Fibroblast of lung (primary cell): ENCODE measurements at regions not wholly inside any gene's neighbourhood (a gene's known extent, or its start where the extent isn't known, plus 50 kb on each side); places are given as distances from the start of the nearest gene placed in this dataset.

Experiments used
- DNase-seq, 2 donors: peaks; one replicate each; pipeline versions ENCODE4 v3.0.0 to v3.0.0-alpha.2; 2010; ENCODE audit warnings: low read depth in 2 of 2
- H2AFZ ChIP-seq: 2 replicates; pipeline ENCODE4 v1.5.1; 2012; ENCODE audit warnings: low read length, control low read depth, inconsistent platforms
- H3K27ac ChIP-seq: 2 replicates; pipeline ENCODE4 v1.5.1; 2011; ENCODE audit warnings: low read length, control low read depth; ENCODE audit not compliant: insufficient read depth
- H3K27me3 ChIP-seq: 2 replicates; pipeline ENCODE4 v1.5.1; 2011; ENCODE audit warnings: mild to moderate bottlenecking, low read length; ENCODE audit not compliant: control insufficient read depth, insufficient read depth
- H3K36me3 ChIP-seq: 2 replicates; pipeline ENCODE4 v1.5.1; 2011; ENCODE audit warnings: low read length; ENCODE audit not compliant: control insufficient read depth, insufficient read depth
- H3K4me1 ChIP-seq: 2 replicates; pipeline ENCODE4 v1.5.1; 2011; ENCODE audit warnings: low read length; ENCODE audit not compliant: control insufficient read depth, insufficient read depth; ENCODE audit errors: extremely low read depth
- H3K4me2 ChIP-seq: 2 replicates; pipeline ENCODE4 v1.5.1; 2011; ENCODE audit warnings: low read length, control low read depth; ENCODE audit not compliant: insufficient read depth; ENCODE audit errors: extremely low read depth
- H3K4me3 ChIP-seq, 4 experiments: fragments of 200-600 bp in 1 of 4; sonication (generic) in 1 of 4; replicated peaks in 1 of 4; 2 replicates each; pipeline ENCODE4 v1.5.1; 2011 to 2016; ENCODE audit warnings: low read length in 4 of 4, low read depth in 3 of 4, mild to moderate bottlenecking in 3 of 4, control low read depth in 2 of 4, inconsistent platforms in 1 of 4, mixed read lengths in 1 of 4; ENCODE audit not compliant: insufficient read depth in 1 of 4; ENCODE audit errors: control extremely low read depth in 1 of 4
- H3K79me2 ChIP-seq: 2 replicates; pipeline ENCODE4 v1.5.1; 2012; ENCODE audit warnings: mild to moderate bottlenecking, low read length, inconsistent platforms; ENCODE audit not compliant: control insufficient read depth, insufficient read depth
- H3K9ac ChIP-seq: 2 replicates; pipeline ENCODE4 v1.5.1; 2011; ENCODE audit warnings: mild to moderate bottlenecking, low read length, control low read depth; ENCODE audit not compliant: insufficient read depth
- H3K9me3 ChIP-seq: 2 replicates; pipeline ENCODE4 v1.5.1; 2012; ENCODE audit warnings: low read depth, low read length; ENCODE audit not compliant: control insufficient read depth, insufficient read depth
- H4K20me1 ChIP-seq: 2 replicates; pipeline ENCODE4 v1.5.1; 2011; ENCODE audit warnings: low read length; ENCODE audit not compliant: control insufficient read depth, insufficient read depth; ENCODE audit errors: extremely low read depth
- CTCF ChIP-seq, 2 donors: IDR thresholded peaks in 1 of 2; conservative IDR thresholded peaks in 1 of 2; 1 replicate in 1 of 2; 2 replicates in 1 of 2; pipeline ENCODE4 v1.5.1; 2011 to 2012; ENCODE audit warnings: low read length in 2 of 2, control low read depth in 1 of 2, inconsistent platforms in 1 of 2, low read depth in 1 of 2, mild to moderate bottlenecking in 1 of 2
- EZH2 ChIP-seq: IDR thresholded peaks from 2 replicates; pipeline ENCODE4 v1.5.1; 2012; ENCODE audit warnings: low read length, control low read depth, mild to moderate bottlenecking; ENCODE audit errors: missing control alignments

GRCh38 chr1:82445132-82445531 lies 644.4 kb downstream of the ADGRL2 start:
- Histone ChIP-seq H3K9me3 (no peaks in the 10 kb centered on the region), H3K4me2 (no peak overlapping the region), H3K27ac (no peak overlapping the region), H3K36me3 (no peaks in the 10 kb centered on the region), H3K4me1 (no peaks in the 10 kb centered on the region), H3K9ac (no peak overlapping the region), H4K20me1 (no peaks in the 10 kb centered on the region), H3K79me2 (no peaks in the 10 kb centered on the region), H2AFZ (no peak overlapping the region), H3K27me3 (no peaks in the 10 kb centered on the region), H3K4me3 (no peak overlapping the region)
- no peak for DNase-seq
- TF ChIP-seq EZH2 = no peak
- TF ChIP-seq CTCF (conservative IDR thresholded peaks at IDR 0.05 in 1 of 2, IDR thresholded peaks at IDR 0.05 in 1 of 2; ENCODE audit: low read depth in 1 of 2, low read length in 2 of 2) = no peak

DNA sequence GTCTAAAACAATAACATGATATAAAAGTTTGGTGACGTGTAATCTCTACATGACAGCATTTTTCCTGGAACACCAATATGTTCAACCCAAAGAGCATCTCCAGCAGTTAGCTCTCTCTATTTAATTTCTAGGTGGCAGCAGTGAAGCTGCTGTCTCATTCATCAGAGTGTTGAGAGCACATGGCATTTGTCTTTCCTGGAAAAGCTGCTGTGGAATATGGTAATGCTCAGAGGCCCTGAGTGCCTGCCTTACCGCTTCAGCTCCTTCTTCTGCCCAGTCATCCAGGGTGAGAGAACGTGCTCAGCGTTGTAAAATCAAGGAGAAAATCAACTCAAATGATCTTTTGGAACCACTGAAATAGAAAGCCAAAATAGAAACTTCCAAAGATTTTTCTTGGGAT lies 640.7 kb downstream of the ADGRL2 start:
- TF ChIP-seq CTCF (conservative IDR thresholded peaks at IDR 0.05 in 1 of 2, IDR thresholded peaks at IDR 0.05 in 1 of 2; ENCODE audit: low read depth in 1 of 2, low read length in 2 of 2) = no peak
- TF ChIP-seq EZH2 = no peak
- no peaks in the 10 kb centered on the region for H3K36me3 ChIP-seq
- DNase-seq = no peak

GRCh38 chr1:82423174-82423815 lies 622.6 kb downstream of the ADGRL2 start:
- TF ChIP-seq CTCF (conservative IDR thresholded peaks at IDR 0.05 in 1 of 2, IDR thresholded peaks at IDR 0.05 in 1 of 2; ENCODE audit: low read depth in 1 of 2, low read length in 2 of 2) (no peak), EZH2 (no peak)
- H3K9me3 ChIP-seq = no peaks in the 10 kb centered on the region
- no peak overlapping the region for H3K27ac ChIP-seq
- H2AFZ ChIP-seq = no peak overlapping the region
- H3K4me2 ChIP-seq = no peak overlapping the region
- H3K9ac ChIP-seq = no peak overlapping the region
- DNase-seq = peak in 1 of 2 donors; percentile 55
- H3K4me1 ChIP-seq = no peaks in the 10 kb centered on the region
- no peaks in the 10 kb centered on the region for H3K79me2 ChIP-seq
- H3K36me3 ChIP-seq = no peaks in the 10 kb centered on the region
- H3K27me3 ChIP-seq = no peaks in the 10 kb centered on the region
- no peak overlapping the region for H3K4me3 ChIP-seq
- no peaks in the 10 kb centered on the region for H4K20me1 ChIP-seq

More for the DNA sequence above, 640.7 kb downstream of the ADGRL2 start:
- H2AFZ ChIP-seq = no peak overlapping the region
- no peaks in the 10 kb centered on the region for H3K4me1 ChIP-seq
- no peak overlapping the region for H3K4me2 ChIP-seq
- no peaks in the 10 kb centered on the region for H3K79me2 ChIP-seq
- no peaks in the 10 kb centered on the region for H3K9me3 ChIP-seq
- H3K27me3 ChIP-seq = no peaks in the 10 kb centered on the region
- H3K4me3 ChIP-seq = no peak overlapping the region
- H3K27ac ChIP-seq = no peak overlapping the region
- no peaks in the 10 kb centered on the region for H4K20me1 ChIP-seq
- no peak overlapping the region for H3K9ac ChIP-seq
